ENCODE measurements at regions not wholly inside any gene's neighbourhood (a gene's known extent, or its start where the extent isn't known, plus 50 kb on each side); places are given as distances from the start of the nearest gene placed in this dataset.
A peak's percentile ranks its signal among the peaks of the same experiment; 100 is the strongest.
"Not testable (repeated sequence)": the region's sequence is repeated elsewhere in the genome, so short reads cannot be mapped to it uniquely, and the experiment has no call there.

DNA sequence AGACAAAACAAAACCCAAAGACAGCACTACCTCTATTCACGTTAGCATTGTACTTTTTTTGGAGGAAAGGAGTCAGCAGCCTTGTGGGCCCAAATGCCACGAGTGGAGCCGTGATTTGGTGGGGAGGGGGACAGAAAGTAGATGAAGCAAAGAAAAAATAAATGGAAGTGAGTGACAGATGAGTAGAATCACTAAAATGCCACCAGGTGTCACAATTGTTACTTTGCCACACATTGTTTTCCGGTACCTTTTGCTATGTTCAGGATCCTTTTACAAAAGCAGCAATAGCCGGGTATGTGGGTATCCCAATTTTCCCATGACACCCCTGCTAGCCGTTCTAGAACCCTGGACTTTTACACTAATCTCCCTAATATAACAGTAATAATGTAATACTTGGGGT is 85.0 kb upstream of the AK4 start:
- no peak for DNase-seq

DNA sequence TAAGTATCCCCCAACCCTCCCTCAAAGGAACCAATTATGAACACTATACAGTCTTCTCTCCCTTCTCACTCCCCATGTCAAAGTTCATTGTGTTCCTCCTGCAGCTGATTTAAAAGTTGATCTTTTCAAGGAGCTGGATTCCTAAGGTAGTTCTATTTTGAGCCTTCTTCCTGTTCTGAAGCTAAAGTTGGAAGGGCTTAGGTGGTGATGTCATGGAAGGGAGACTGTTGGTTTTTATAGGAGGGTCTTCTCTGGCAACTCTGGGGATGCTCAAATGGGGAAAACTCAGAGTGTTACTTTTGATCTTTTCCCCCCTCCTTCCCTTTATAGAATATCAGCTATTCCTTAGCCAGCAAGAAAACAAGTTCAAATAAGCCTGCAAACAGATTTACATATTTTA is 83.0 kb upstream of the AK4 start:
- no peak for DNase-seq

DNA sequence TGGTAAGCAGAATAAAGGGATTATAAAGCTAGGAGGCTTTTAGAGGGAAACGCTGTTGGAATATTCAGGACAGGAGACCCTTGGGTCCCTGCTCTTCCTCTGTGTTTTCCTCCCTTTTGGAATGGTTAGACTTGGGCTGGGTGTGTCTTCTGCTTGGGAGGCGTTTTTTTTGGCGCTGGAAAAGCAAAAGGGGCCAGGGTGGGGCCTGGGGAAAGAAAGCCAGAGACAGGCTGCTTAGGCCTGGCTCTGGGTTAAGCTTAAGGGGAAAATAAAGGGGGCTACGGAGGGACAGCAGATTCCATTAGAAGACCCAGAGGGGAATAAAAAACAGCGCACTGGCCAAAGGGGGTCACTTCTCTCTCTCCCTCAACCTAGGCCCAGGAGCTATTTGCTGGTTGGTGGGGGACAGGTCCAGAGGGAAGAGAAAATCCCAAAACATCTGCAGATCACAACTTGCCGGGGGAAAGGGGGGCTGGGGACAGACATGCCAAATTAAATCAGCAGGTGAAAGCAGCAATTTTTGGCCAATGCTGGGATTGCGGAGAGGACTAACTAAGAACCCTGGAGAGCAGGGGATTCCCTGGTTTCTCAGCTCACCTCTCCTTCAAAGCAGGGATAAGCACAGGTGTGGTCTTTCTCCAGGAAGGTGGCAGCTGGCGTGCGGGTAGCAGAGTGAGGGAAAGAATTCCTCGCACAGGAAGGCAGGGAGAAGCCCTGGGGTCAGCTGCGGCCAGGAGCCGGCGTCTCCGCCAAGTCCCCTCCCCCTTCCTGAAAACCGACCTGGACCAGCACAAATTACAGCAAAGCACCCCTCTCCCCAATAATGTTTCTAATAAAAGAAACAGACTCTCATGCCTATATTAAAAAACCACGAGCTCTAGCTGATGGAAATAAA is 82.2 kb upstream of the AK4 start:
- DNase-seq, result no peak

DNA sequence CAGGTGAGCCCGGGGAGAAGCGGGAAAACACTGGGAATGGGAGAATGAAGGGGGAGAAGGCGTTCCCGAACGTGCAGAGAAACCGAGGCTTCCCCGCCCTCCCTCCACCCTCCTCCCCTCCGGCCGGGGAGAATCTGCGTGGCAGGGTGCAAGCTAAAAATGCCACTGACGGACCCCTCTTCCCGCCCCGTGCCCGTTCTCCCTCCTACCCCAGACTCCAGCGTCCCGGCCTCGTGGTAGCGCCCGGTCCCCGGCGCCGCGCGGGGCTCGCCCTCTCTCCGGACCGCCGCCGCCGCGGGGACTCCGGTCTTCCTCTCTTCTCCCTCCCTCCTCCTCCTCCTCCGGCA is 81.6 kb upstream of the AK4 start:
- DNase-seq, result no peak

DNA sequence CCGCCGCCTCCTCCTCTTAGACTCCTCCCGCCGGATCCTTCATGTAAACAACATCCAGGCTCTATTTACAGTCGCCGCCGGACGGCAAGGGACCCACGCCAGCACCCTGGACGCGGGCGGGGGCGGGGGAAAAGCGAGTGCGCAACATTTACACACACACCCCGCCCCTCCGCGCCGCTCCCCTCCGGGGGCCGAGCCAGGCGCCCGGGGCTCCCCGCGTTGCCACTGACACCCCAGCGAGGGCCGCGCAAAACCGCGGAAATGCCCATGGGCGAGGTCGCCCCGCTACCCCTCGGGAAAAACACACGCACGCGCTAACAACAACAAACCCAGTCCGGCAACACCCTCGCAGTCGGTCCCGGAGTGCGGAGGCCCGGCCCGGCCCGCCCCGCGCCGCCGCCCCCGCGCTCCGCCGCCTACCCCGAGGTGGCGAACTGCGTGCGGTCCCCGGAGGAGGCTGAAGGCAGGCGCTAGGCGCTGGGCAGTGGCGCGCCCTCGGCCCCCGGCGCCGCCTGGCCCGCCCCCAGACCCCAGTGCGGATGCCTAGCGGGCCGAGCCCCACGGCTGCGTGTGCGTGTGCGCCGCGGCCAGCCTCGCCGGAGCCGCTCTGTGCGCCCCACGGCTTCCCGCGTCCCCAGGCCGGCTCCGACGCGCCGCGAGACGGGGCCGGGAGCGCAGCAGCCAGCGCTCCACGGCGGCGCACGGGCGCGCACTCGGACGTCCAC is 81.1 kb upstream of the AK4 start:
- DNase-seq, result no peak

DNA sequence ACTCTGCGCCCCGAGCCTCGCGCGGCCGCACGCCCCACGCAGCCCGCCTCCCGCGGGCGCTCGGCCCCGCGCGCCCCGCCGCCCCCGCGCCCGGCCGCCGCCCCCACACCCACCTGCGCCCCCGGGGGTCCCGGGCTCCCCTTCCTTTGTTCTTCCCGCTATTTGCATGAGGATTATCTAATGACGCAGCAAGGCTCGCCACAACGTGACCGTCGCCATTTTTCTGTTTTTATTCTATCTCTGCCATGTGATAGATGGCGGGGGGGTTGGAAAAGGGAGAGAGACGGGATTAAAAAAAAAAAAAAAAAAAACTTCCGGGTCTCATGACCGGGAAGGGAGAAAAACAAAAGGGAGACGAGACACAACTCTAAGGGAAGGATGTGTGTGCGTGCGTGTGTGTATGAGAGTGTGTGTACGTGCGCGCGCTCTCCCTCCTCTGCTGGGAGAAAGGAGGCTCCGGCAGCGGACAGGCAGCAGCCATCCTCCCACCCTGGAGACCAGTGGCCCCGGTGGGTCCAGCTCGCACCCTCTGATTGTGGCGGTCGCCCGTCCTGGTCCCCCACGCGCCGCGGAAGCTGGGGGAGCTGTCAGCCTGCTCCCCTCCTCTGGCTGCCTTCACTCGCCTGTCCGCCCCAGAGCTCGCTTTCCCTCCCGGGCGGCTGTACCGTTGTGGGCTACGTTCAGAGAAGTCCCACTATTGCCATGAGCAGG is 80.4 kb upstream of the AK4 start:
- DNase-seq, result peak; percentile 24

DNA sequence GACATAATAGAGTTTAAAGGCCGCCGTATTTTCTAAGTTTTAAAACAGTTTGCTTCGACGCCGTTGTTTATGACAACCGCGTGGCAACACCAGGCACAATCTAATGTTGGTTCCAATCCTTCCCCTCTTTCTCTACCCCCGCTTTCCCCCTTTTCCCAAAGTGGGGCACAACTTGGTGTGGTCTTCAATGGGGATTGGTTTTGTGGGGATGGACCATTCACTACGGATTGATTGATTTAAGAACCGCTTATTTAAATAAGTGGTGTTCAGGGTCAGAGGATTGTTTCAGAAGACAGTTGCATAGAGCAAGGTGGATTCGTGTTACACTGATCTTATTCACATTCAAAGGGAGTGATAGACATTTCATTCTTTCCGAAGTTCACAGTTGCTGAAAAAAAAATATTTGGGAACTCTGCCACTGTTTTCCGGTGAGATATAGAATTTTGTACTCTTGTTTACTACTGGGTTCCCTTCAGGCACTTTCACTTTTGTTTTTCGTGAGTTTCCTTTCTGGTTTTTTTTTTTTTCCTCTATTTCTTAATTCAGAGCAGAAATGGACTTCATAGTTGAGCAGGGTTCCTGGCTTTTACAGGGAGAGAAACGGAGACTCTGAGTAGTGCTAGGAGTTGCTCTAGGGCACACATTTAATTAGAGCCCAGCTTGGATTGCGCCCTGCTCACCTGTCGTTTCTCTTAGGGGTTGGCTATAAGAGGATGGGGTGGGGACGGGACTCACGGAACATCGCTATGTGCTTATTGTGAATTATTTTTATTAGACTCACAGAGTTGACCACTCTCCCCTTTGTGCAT is 79.6 kb upstream of the AK4 start:
- DNase-seq, result no peak

DNA sequence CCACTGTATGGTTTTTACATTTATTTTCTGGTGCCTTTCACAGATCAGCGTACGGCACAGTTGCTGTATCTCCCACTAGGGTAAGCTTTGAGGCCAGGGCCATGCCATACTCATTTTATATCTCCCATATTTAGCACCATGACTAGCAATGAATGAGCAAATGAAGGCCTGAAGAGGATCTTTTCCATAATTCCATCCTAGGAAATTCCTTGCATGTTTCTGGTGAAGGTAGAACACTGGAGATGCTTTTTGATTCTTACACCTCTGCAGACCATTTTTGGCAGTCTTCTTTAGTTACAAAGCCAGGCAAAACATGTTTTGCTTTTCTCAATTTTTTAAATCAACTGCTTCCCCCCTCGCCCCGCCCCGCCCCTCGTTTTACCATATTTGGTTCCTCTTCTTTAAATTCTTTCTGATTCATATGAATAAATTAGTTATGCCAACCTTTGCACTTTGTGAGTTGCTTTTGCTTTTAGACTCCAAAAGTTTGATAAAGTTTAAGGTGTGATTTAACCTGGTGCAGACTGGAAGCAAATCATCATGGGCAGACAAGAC is 78.9 kb upstream of the AK4 start:
- DNase-seq, result no peak

DNA sequence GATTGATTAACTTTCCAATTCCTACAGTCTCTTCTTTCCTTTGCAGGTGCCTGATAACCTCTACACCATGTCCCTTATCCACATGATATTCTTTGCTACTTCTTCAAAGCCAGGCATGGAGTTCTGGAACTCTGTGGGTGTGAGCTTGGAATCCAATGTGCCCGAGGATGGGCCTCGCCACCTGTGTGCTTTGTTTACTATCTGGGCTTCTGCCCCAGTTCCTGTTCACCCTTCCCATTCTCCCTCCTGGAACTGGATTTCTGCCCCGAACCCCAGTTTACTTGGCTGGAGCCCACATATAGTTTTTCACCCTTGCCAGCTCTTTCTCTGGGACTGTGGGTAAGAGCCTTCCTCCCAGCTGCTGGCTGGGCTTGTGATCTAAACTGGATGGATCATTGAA is 75.2 kb upstream of the AK4 start:
- no peak for DNase-seq

DNA sequence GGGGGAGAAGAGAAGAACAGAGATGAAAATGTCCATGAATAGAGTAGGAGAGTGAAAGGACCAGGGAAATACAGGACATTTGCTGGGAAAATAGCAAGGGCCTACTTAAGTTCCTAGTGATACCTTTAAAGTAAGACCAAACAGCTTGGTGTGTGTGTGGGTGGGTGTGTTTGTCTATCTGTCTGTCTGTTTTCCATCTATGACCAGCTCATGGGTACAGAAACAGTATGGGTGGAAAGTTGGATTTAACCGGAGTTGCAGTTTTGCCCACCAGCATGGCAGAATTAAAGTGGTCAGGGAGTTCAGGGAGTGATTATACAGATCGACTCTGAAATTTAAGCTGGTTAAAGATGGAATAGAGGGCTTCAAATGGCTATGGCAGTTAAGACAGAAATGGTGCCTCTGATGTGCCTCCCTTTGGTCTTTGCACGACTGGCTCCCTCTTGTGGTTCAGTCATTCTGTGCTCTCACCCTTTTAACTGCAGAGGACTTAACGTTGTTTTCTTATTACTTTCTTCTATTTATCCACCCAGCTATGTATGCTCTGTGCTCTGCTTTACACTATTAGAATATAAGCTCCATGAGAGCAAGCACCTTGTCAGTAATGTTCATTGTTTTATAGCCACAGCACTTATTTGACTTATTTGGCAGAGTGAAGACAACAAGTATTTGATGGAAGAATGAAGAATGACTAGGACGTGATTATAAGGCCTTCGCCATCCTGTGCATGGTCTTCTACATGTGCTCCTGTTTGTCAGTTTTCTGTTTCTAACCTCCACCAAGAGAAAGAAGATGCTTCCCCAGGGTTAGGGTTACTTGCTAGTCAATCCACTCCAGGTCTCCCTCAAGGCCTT is 72.7 kb upstream of the AK4 start:
- DNase-seq, result peak; percentile 34

DNA sequence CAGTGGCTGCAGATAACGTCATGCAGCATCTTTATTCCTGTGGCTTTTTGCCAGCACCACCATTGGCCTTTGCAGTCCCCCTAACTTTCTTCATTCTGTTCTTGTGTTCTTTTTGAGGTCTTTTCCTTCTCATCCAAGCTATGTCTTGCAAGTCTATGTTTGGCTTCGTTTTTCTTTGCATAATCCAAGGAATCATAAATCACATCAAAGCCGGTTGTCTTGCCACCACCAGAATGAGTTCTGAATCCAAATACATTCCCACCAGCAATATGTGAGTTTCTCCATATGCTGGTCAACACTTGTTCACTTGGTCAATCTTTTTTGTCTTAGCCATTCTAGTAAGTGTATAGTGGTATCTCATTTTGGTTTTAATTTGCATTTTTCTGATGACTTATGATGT is 70.6 kb upstream of the AK4 start:
- no peak for DNase-seq

DNA sequence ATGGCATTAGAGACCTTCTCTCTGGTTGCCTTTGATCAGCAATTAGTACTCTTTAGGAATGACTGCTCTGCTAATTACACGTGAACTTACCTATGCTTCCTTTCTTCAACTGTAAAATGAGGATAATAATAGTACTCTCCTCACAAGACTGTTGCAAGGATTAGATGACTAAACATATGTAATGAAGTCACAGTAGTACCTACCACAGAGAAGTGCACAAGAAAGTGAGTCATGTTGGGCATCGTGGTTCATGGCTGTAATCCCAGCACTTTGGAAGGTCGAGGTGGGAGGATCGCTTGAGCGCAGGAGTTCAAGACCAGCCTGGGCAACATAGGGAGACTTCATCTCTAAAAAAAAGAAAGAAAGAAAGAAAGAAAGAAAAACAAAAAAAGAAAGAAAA is 68.1 kb upstream of the AK4 start:
- DNase-seq, result no peak

DNA sequence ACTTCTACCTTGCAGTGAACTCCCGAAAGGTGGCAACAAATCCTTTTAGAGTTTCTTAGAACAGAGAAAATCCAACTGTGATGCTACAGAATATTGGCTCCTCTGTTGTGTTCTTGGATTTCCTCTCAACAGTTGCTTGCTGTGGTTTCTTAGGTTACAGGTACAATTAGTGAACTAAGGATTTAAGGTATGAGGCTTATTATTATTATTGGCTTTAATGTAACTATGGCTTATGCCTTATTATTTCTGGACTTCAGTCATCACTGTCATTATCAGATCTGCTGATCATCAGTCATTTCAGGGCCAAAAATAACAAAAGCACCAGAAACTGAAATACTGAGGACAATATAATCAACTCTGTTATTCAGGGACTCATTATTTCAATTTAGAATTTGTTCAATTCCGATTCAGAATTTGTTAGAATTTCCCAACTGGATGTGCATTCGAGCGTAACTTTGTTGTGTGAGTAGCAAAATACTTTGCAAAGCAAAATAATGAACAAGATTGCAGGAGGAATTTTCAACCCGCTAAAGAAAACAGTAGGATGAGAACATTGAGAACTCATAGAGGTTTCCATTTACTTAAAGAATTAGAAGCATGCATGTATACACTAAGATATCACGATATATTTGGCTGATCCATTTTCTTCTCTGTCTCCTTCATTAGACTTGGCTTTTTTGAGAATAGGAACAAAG is 65.5 kb upstream of the AK4 start:
- DNase-seq, result no peak

DNA sequence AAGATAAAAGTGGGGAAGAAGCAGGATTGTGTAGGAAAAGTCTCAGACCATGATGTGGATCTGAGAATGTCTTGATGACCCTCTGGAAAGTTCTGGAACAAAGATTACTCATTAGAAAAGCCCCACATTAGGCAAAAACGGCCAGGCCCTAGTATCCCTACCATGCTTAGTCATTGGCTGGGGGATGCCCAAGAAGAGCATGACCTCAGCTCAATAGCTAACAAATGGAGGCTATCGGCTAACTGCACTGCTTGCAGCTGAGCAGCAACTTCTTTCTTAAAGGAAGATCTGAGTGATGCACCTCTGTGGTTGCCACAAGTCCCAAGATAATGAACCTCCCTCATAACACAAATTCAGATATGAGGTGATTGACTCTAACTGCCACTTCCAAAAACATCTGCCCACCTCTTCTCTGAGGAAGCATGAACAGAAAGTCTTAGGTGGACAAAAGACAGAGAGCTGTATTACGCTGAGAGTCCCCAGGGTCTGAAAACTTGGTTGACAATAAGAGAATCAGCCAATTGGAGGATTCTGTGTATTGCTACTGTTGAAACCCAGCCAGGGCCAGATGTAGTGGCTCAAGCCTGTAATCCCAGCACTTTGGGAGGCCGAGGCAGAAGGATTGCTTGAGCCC is 64.6 kb upstream of the AK4 start:
- DNase-seq, result no peak

DNA sequence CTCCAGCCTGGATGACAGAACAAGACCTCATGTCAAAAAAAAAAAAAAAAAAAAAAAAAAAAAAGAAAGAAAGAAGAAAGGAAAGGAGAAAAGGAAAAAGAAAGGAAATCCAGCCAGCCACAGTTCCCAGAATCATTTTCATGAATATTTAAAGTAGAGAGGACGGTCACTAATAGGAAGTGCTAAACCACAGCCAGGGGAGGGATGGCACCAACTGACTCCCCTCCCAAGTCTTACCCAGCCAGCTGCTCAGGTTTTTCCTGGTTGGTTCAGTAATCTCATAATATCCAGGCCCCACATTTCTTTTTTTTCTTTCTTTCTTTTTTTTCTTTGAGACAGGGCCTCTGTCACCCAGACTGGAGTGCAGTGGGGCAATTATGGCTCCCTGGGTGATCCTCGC is 63.9 kb upstream of the AK4 start:
- DNase-seq, result no peak

DNA sequence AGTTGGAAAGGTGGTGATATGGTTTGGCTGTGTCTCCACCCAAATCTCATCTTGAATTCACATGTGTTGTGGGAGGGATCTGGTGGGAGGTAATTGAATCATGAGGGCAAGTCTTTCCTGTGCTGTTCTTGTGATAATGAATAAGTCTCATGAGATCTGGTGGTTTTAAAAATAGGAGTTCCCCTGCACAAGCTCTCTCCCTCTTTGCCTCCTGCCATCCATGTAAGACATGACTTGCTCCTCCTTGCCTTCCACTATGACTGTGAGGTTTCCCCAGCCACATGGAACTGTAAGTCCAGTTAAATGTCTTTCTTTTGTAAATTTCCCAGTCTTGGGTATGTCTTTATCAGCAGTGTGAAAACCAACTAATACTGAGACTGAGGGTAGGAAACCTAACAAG is 60.5 kb upstream of the AK4 start:
- DNase-seq, result not testable (repeated sequence)

DNA sequence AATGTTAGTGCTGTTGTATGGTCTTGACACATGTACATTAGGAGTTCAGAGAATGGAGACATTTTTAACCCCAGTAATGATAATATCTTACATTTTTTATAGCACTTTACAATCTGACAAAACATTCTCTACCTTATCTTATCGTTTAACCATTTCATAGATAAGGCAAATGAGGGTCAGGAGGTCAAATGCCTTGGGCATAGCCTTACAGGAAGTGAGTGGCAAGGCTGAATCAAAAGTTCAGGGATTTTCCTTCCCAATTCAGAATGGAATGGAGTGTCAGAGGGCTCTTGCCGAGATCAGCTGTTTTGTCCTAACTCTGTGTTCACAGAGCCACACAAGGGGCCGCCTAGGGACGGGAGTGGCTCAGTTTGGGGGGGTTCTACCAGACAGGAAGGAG is 57.6 kb upstream of the AK4 start:
- no peak for DNase-seq

DNA sequence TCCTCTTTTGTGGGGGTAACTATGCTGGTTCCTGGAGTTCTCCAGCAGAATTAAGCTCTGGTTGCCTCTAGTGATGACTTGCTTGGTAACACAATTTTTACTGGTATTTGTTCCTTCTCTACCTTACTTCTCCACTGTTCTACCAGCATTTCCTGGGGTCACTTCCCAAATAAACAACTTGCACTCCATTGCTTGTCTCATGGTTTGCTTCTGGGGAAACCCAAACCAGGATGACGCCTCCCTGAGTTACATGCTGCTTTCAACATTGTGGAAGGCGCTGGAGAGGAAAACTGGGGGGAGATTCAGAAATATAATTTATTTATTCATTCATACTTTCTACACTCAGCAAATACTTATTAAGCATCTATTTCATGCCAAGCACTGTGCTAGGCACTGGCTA is 55.3 kb upstream of the AK4 start:
- no peak for DNase-seq

DNA sequence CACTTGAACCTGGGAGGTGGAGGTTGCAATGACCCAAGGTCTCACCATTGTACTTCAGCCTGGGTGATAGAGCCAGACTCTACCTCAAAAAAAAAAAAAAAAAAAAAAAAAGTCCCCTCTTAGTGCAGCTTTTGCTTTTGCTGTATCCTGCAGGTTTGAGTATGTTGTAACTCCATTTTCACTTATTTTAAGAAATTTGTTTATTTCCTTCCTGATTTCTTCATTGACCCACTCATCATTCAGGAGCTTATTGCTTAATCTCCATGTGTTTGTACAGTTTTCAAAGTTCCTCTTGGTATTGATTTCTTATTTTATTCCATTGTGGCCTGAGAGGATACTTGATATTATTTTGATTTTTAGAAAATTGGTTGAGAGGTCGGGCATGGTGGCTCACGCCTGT is 50.9 kb upstream of the AK4 start:
- no peak for DNase-seq

Data from NCI-H187 treated with DMSO at 0.1 percent for 48 hours (cell line).